HEK293 (cell line): ENCODE measurements at regions not wholly inside any gene's neighbourhood (a gene's known extent, or its start where the extent isn't known, plus 50 kb on each side); places are given as distances from the start of the nearest gene placed in this dataset.

ENCODE experiments used
- CTCF ChIA-PET: fragments of 350-600 bp; formaldehyde crosslinking; extraction: SDS; loops from one replicate; lab custom pipeline; 2021; ENCODE audit warnings: antibody characterized with exemption; lab: Yijun Ruan, JAX
- POLR2A ChIA-PET: fragments of 300-600 bp; formaldehyde crosslinking; extraction: SDS; loops from one replicate; lab custom pipeline; 2020; ENCODE audit warnings: antibody characterized with exemption, inconsistent platforms; lab: Yijun Ruan, JAX
- H3K27ac ChIP-seq: fragments of 200-500 bp; sonication (Bioruptor generic); 2 replicates; pipeline ENCODE4 v1.5.1; 2014; ENCODE audit warnings: low read depth, low read length, control low read depth, inconsistent platforms; ENCODE audit errors: extremely low read depth
- H3K36me3 ChIP-seq, 2 experiments: fragments of 200-500 bp in 1 of 2; sonication (Bioruptor generic) in 1 of 2; 1 replicate in 1 of 2; 2 replicates in 1 of 2; pipeline ENCODE4 v1.5.1; 2014 to 2017; ENCODE audit warnings: inconsistent platforms in 2 of 2, low read length in 2 of 2; ENCODE audit not compliant: control insufficient read depth in 2 of 2, insufficient read depth in 1 of 2
- H3K4me1 ChIP-seq: fragments of 200-500 bp; sonication (Bioruptor generic); 2 replicates; pipeline ENCODE4 v1.5.1; 2014; ENCODE audit warnings: mild to moderate bottlenecking, low read length, inconsistent platforms; ENCODE audit not compliant: control insufficient read depth, insufficient read depth
- H3K4me3 ChIP-seq: 2 replicates; pipeline ENCODE4 v1.5.1; 2011; ENCODE audit warnings: low read depth, mild to moderate bottlenecking, control low read depth, low read length, moderate library complexity
- H3K9me3 ChIP-seq: fragments of 200-500 bp; sonication (Bioruptor generic); 2 replicates; pipeline ENCODE4 v1.5.1; 2014; ENCODE audit warnings: low read depth, low read length, inconsistent platforms; ENCODE audit not compliant: control insufficient read depth, insufficient read depth
- AEBP2 ChIP-seq: fragments of 450-650 bp; formaldehyde crosslinking; IDR thresholded peaks from 2 replicates; pipeline ENCODE4 v1.5.1; 2016; ENCODE audit warnings: missing biosample characterization, missing genetic modification characterization, borderline replicate concordance
- CTCF ChIP-seq: fragments of 450-650 bp; formaldehyde crosslinking; IDR thresholded peaks from 2 replicates; pipeline ENCODE4 v1.5.1; 2016; ENCODE audit warnings: missing biosample characterization, missing genetic modification characterization
- MYNN ChIP-seq: fragments of 450-650 bp; formaldehyde crosslinking; IDR thresholded peaks from 2 replicates; pipeline ENCODE4 v1.5.1; 2016; ENCODE audit warnings: missing biosample characterization, missing genetic modification characterization, borderline replicate concordance
- PRDM10 ChIP-seq: fragments of 450-650 bp; formaldehyde crosslinking; IDR thresholded peaks from 2 replicates; pipeline ENCODE4 v1.5.1; 2016; ENCODE audit warnings: missing biosample characterization, missing genetic modification characterization
- SALL2 ChIP-seq: fragments of 450-650 bp; formaldehyde crosslinking; IDR thresholded peaks from 2 replicates; pipeline ENCODE4 v1.5.0; 2017; ENCODE audit warnings: missing biosample characterization, mild to moderate bottlenecking, missing genetic modification characterization, borderline replicate concordance
- ZBTB1 ChIP-seq: fragments of 450-650 bp; formaldehyde crosslinking; IDR thresholded peaks from 2 replicates; pipeline ENCODE4 v1.5.1; 2016; ENCODE audit warnings: missing biosample characterization, missing genetic modification characterization
- ZBTB26 ChIP-seq: fragments of 450-650 bp; formaldehyde crosslinking; optimal IDR thresholded peaks from 2 replicates; pipeline ENCODE3; 2016; ENCODE audit warnings: missing biosample characterization, mild to moderate bottlenecking, missing genetic modification characterization
- ZNF148 ChIP-seq: fragments of 450-650 bp; formaldehyde crosslinking; IDR thresholded peaks from 2 replicates; pipeline ENCODE4 v1.5.0; 2017; ENCODE audit warnings: missing biosample characterization, missing genetic modification characterization, borderline replicate concordance
- ZNF157 ChIP-seq: fragments of 450-650 bp; formaldehyde crosslinking; IDR thresholded peaks from 2 replicates; pipeline ENCODE4 v1.5.1; 2016; ENCODE audit warnings: missing biosample characterization, missing genetic modification characterization
- ZNF202 ChIP-seq: fragments of 450-650 bp; formaldehyde crosslinking; IDR thresholded peaks from 2 replicates; pipeline ENCODE4 v1.5.1; 2016; ENCODE audit warnings: missing biosample characterization, missing genetic modification characterization, borderline replicate concordance
- ZNF211 ChIP-seq: fragments of 450-650 bp; formaldehyde crosslinking; IDR thresholded peaks from 2 replicates; pipeline ENCODE4 v1.5.1; 2016; ENCODE audit warnings: low read depth, missing biosample characterization, missing genetic modification characterization
- ZNF302 ChIP-seq: fragments of 450-650 bp; formaldehyde crosslinking; IDR thresholded peaks from 2 replicates; pipeline ENCODE4 v1.5.1; 2016; ENCODE audit warnings: missing biosample characterization, missing genetic modification characterization, low read depth
- ZNF473 ChIP-seq: fragments of 450-650 bp; formaldehyde crosslinking; IDR thresholded peaks from 2 replicates; pipeline ENCODE4 v1.5.1; 2017; ENCODE audit warnings: missing biosample characterization, missing genetic modification characterization
- ZNF48 ChIP-seq: fragments of 450-650 bp; formaldehyde crosslinking; IDR thresholded peaks from 2 replicates; pipeline ENCODE4 v1.5.1; 2016; ENCODE audit warnings: missing biosample characterization, missing genetic modification characterization
- ZNF513 ChIP-seq: fragments of 450-650 bp; IDR thresholded peaks from 2 replicates; pipeline ENCODE4 v1.5.1; 2018; ENCODE audit warnings: missing biosample characterization, missing genetic modification characterization
- ZNF555 ChIP-seq: fragments of 450-650 bp; formaldehyde crosslinking; conservative IDR thresholded peaks from 2 replicates; pipeline ENCODE4 v1.5.1; 2017; ENCODE audit warnings: missing biosample characterization, mild to moderate bottlenecking, missing genetic modification characterization, inconsistent platforms
- ZNF596 ChIP-seq: fragments of 450-650 bp; IDR thresholded peaks from 2 replicates; pipeline ENCODE4 v1.5.0; 2018; ENCODE audit warnings: missing biosample characterization, mild to moderate bottlenecking, missing genetic modification characterization, moderate library complexity
- ZNF624 ChIP-seq: fragments of 450-650 bp; formaldehyde crosslinking; IDR thresholded peaks from 2 replicates; pipeline ENCODE4 v1.5.1; 2017; ENCODE audit warnings: missing biosample characterization, missing genetic modification characterization
- ZNF707 ChIP-seq: fragments of 450-650 bp; formaldehyde crosslinking; IDR thresholded peaks from 2 replicates; pipeline ENCODE4 v1.5.1; 2016; ENCODE audit warnings: missing biosample characterization, missing genetic modification characterization
- ZNF777 ChIP-seq: fragments of 450-650 bp; formaldehyde crosslinking; IDR thresholded peaks from 2 replicates; pipeline ENCODE4 v1.5.1; 2017; ENCODE audit warnings: missing biosample characterization, missing genetic modification characterization, borderline replicate concordance
- ZNF785 ChIP-seq: fragments of 450-650 bp; formaldehyde crosslinking; IDR thresholded peaks from 2 replicates; pipeline ENCODE4 v1.5.1; 2016; ENCODE audit warnings: missing biosample characterization, missing genetic modification characterization
- ZNF830 ChIP-seq: fragments of 450-650 bp; IDR thresholded peaks from 2 replicates; pipeline ENCODE4 v1.5.0; 2018; ENCODE audit warnings: missing biosample characterization, missing genetic modification characterization, low read depth, mild to moderate bottlenecking, moderate library complexity

- TF ChIP-seq ZNF555 (tag by site-specific recombination) (no peak), ZNF302 (tag by site-specific recombination) (no peak)
Observed at GRCh38 chr4:1469043-1469442, 62.8 kb upstream of the NKX1-1 start (continued).

GRCh38 chr4:1467581-1468458 is 61.6 kb upstream of the NKX1-1 start:
- ChIA-PET POLR2A (no interaction called here), CTCF (no interaction called here)
- H3K4me1 ChIP-seq = no peaks in the 10 kb centered on the region
- no peak overlapping the region for H3K4me3 ChIP-seq
- H3K36me3 ChIP-seq = no peaks in the 10 kb centered on the region
- H3K9me3 ChIP-seq = no peaks in the 10 kb centered on the region
- H3K27ac ChIP-seq = no peak overlapping the region
- TF ChIP-seq MYNN (tag by site-specific recombination) (no peak), CTCF (no peak), ZNF473 (tag by site-specific recombination) (0 out of 2 replicates have a peak, but pooled peaks have one; percentile 5), AEBP2 (tag by site-specific recombination) (no peak), ZBTB1 (tag by site-specific recombination) (no peak), ZNF48 (tag by site-specific recombination) (no peak), ZBTB26 (no peak), ZNF596 (no peak), ZNF777 (tag by site-specific recombination) (0 out of 2 replicates have a peak, but pooled peaks have one; percentile 15), ZNF148 (tag by site-specific recombination) (no peak), ZNF157 (tag by site-specific recombination) (0 out of 2 replicates have a peak, but pooled peaks have one; percentile 8), ZNF202 (0 out of 2 replicates have a peak, but pooled peaks have one; percentile 5), ZNF830 (no peak), ZNF707 (tag by site-specific recombination) (0 out of 2 replicates have a peak, but pooled peaks have one; percentile 6), SALL2 (tag by site-specific recombination) (peak; percentile 9; the same call in 1 of the 2 replicates), ZNF513 (peak; percentile 97), PRDM10 (tag by site-specific recombination) (no peak), ZNF785 (peak; percentile 71; the same call in 1 of the 2 replicates), ZNF211 (tag by site-specific recombination) (no peak), ZNF624 (tag by site-specific recombination) (no peak)
